22Rv1 (cell line): ENCODE measurements at regions not wholly inside any gene's neighbourhood (a gene's known extent, or its start where the extent isn't known, plus 50 kb on each side); places are given as distances from the start of the nearest gene placed in this dataset.

Source experiments
- H3K27ac ChIP-seq: fragments of 450-650 bp; 2 replicates; pipeline ENCODE4 v1.5.1; 2017
- CTCF ChIP-seq: fragments of 450-650 bp; IDR thresholded peaks from 2 replicates; pipeline ENCODE4 v1.5.1; 2017; ENCODE audit warnings: mild to moderate bottlenecking
- ZFX ChIP-seq: fragments of 450-650 bp; IDR thresholded peaks from 2 replicates; pipeline ENCODE4 v1.6.1; 2017; ENCODE audit warnings: antibody characterized with exemption, borderline replicate concordance

GRCh38 chr13:106802917-106803316 is 235.0 kb upstream of the ARGLU1 start:
- no peak overlapping the region for H3K27ac ChIP-seq
- TF ChIP-seq CTCF = no peak

GRCh38 chr13:106799781-106800335 is 231.9 kb upstream of the ARGLU1 start:
- TF ChIP-seq ZFX (no peak), CTCF (no peak)
- no peak overlapping the region for H3K27ac ChIP-seq

GRCh38 chr13:106797081-106797640 is 229.2 kb upstream of the ARGLU1 start:
- no peak overlapping the region for H3K27ac ChIP-seq
- TF ChIP-seq ZFX (no peak), CTCF (no peak)

- no peak overlapping the region for H3K27ac ChIP-seq
- TF ChIP-seq CTCF = no peak
- no peak for TF ChIP-seq ZFX
Observed at GRCh38 chr13:106796280-106797047, 228.5 kb upstream of the ARGLU1 start.

- no peak overlapping the region for H3K27ac ChIP-seq
- TF ChIP-seq ZFX = no peak
- no peak for TF ChIP-seq CTCF
Observed at GRCh38 chr13:106795847-106796246, 227.9 kb upstream of the ARGLU1 start.

- TF ChIP-seq CTCF = no peak
- TF ChIP-seq ZFX = no peak
- no peak overlapping the region for H3K27ac ChIP-seq
Observed at GRCh38 chr13:106794117-106794516, 226.2 kb upstream of the ARGLU1 start.

GRCh38 chr13:106789911-106790310 is 222.0 kb upstream of the ARGLU1 start:
- TF ChIP-seq ZFX = no peak
- no peak for TF ChIP-seq CTCF
- H3K27ac ChIP-seq = no peak overlapping the region
